HG02642 (cell line): ENCODE measurements at regions not wholly inside any gene's neighbourhood (a gene's known extent, or its start where the extent isn't known, plus 50 kb on each side); places are given as distances from the start of the nearest gene placed in this dataset.

Source experiments
- ATAC-seq: cut with Tn5 transposase; IDR thresholded peaks from one replicate; pipeline ENCODE4 v1.9.1; 2021; ENCODE audit warnings: mild to moderate bottlenecking; ENCODE audit not compliant: unreplicated experiment, poor library complexity

- no peak for ATAC-seq
These were observed 73.8 kb upstream of the TPM1 start for GRCh38 chr15:62968699-62969098.

GRCh38 chr15:62969442-62970089, 73.0 kb upstream of the TPM1 start:
- no peak for ATAC-seq

DNA sequence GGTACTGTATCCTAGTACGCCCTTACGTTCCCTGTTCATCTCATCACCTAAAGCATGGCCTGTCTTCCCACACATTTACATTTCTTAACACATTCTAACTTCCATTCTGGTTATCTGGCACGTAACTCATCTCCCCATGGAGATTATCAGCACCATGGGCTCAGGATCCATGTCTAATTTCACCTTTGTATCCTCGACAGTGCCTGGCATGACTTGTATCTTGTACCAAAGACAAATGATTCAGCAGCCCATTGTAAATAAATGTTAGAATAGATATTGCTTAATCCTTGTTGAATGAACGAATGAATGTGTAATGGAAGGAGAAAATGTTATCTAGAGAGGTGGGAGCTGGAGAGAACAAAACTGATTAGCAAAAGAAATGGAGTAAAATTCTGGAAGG, 69.7 kb upstream of the TPM1 start:
- no peak for ATAC-seq

GRCh38 chr15:62975515-62975914, 67.0 kb upstream of the TPM1 start:
- ATAC-seq, result no peak

DNA sequence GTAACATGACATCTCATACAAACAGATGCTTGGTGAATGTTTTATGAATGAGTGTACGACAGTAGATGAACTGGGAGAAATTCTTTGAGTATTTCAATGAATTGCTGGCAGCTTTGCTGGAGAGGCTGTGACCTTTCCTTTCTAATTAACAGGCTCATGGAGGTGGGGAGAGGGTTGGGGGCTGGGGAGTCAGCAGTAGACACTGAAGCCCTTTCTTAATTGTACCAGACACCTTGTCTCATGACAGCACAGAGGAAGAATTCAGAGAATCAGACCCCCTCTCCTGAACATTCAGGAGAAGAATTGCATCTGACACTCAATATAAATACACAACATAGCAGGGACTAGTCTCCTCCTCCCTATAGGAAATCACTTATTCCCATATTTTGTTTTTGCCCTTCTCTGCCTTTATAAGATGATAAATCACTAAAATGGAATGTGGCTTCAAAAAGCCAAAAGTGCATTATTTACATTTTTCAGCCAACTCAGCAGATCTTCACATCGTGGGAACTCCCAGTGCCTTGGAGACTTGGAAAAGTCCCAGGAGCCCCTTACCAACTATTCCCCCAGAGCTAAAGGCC, 66.2 kb upstream of the TPM1 start:
- no peak for ATAC-seq

GRCh38 chr15:62977952-62978811, 64.4 kb upstream of the TPM1 start:
- ATAC-seq, result no peak

- no peak for ATAC-seq
These were observed 63.3 kb upstream of the TPM1 start for GRCh38 chr15:62979252-62979651.

GRCh38 chr15:62981071-62981470, 61.5 kb upstream of the TPM1 start:
- no peak for ATAC-seq

DNA sequence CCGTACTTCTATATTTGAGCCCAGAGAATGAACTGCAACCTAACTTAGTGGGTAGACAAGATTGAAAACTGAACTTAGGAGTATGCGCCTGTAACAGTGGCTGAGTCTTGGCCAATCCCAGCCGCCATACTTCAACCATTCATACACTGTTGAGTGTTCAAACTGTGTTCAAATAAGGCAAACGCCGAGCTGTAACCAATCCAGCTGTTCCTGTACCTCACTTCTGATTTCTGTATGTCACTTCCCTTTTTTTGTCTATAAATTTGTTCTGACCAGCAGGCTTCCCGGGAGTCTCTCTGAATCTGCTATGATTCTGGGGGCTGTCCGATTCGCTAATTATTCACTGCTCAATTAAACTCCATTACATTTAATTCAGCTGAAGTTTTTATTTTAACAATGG, 58.6 kb upstream of the TPM1 start:
- ATAC-seq, result no peak

DNA sequence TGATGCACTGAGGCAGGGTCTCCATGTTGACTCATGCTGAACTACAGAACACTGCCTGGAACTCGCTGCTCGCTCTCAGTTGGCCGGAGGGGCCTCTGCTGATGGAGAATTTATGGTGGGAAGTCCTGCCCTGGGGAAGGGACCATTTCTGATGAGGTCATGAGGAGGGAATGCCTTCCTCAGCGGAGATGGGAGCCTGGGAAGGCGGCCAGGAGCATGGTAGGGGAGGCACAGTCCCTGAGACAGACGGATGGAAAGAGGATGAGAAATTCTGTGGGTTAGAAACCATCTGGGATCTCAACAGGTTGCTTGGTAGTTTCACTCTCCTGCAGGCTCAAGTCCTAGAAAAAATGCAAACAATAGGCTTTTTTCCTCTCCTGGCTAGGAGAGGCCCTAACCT, 56.8 kb upstream of the TPM1 start:
- no peak for ATAC-seq

DNA sequence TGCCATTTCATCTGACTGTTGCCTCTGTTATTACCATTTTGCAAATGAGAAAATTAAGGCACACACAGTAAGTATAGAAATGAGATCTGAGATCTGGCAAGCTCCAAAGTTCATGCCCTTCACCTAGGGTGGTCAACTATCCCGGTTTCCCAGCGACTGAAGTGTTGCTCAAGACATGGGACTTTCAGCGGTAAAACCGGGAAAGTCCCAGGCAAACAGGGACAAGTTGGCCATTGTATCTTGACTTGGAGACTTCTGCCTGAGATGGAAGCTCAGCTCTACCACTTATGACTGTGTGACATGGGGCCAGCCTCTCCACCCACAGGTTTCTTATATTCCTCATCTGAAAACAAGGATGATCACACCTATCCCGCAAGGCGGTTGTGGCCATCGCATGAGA, 55.6 kb upstream of the TPM1 start:
- ATAC-seq, result no peak

DNA sequence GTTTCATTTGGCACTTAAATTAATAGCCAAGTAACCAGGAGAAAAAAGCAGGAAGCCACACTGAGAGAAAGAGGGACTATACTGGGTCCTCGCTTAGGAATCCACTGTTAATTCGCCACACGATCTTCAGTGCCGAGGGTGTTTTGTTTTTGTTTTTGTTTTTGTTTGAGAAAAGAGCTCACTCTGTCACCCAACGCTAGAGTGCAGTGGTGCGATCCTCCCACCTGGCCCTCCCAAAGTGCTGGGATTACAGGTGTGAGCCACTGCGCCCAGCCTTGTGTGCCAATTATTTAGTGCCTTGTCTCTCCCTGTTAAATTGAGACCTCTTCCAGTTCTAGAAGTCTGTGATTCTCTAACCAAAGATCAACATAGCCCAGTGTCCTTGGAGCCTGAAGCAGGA, 53.8 kb upstream of the TPM1 start:
- ATAC-seq, result no peak

- ATAC-seq, result no peak
These were observed 53.0 kb upstream of the TPM1 start for GRCh38 chr15:62989366-62990055.

DNA sequence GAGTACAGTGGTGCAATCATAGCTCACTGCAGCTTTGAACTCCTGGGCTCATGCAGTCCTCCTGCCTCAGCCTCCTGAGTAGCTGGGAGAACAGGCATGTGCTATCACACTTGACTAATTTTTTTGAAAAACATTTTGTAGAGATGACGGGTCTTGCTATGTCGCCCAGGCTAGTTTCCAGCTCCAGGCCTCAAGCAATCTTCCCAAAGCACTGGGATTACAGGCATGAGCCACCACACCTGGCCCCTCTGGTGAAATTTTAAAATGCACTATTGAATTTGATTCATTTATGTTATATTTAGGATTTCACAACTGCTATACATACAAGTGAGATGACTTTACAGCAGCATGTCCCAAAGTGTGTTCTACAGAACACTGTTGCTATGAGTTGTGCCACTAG, 50.8 kb upstream of the TPM1 start:
- ATAC-seq, result no peak

GRCh38 chr15:62992302-62992701, 50.2 kb upstream of the TPM1 start:
- ATAC-seq, result no peak
